Vagina (tissue), 2 donors: ENCODE measurements at regions not wholly inside any gene's neighbourhood (a gene's known extent, or its start where the extent isn't known, plus 50 kb on each side); places are given as distances from the start of the nearest gene placed in this dataset.

Source experiments
- CTCF ChIP-seq, 3 experiments: fragments of 450-650 bp in 2 of 3; fragments of 200-600 bp in 1 of 3; sonication (generic) in 1 of 3; IDR thresholded peaks; one replicate each; pipeline ENCODE4 v1.5.1; 2017 to 2019; ENCODE audit warnings: antibody characterized with exemption in 3 of 3, mild to moderate bottlenecking in 2 of 3, moderate library complexity in 2 of 3
- POLR2A ChIP-seq, 2 donors: fragments of 450-650 bp; IDR thresholded peaks; one replicate each; pipeline ENCODE4 v1.6.1; 2017; ENCODE audit warnings: antibody characterized with exemption in 2 of 2, mild to moderate bottlenecking in 2 of 2, moderate library complexity in 2 of 2

- TF ChIP-seq CTCF (IDR thresholded peaks at IDR 0.05), result no peak
- TF ChIP-seq POLR2A (IDR thresholded peaks at IDR 0.05), result no peak
Measured at GRCh38 chr6:155807243-155807642, 351.6 kb upstream of the NOX3 start.
